Activated CD4-positive, alpha-beta T cell treated with anti-CD3 and anti-CD28 coated beads for 36 hours (primary cell): ENCODE measurements at regions not wholly inside any gene's neighbourhood (a gene's known extent, or its start where the extent isn't known, plus 50 kb on each side); places are given as distances from the start of the nearest gene placed in this dataset.

Source experiments
- ATAC-seq: fragments of 200-7000 bp; cut with Tn5 transposase; one replicate; pipeline ENCODE4 v1.10.0; 2021; ENCODE audit warnings: mild to moderate bottlenecking, moderate library complexity
- CTCF ChIA-PET: fragments of 350-600 bp; sonication (Branson Sonifier 250); formaldehyde crosslinking; loops from one replicate; lab custom pipeline; 2021; ENCODE audit warnings: antibody characterized with exemption; lab: Charles Lee
- POLR2A ChIA-PET: fragments of 350-600 bp; sonication (Branson Sonifier 250); formaldehyde crosslinking; loops from one replicate; lab custom pipeline; 2021; ENCODE audit warnings: antibody characterized with exemption, inconsistent platforms; lab: Charles Lee
- DNase-seq: peaks from one replicate; pipeline ENCODE4 v3.0.0-alpha.2; 2020
- H3K27ac Mint-ChIP-seq: one replicate; pipeline ENCODE4 v1.8.0; 2021; ENCODE audit warnings: mixed read lengths
- H3K27me3 Mint-ChIP-seq: one replicate; pipeline ENCODE4 v1.8.0; 2021; ENCODE audit warnings: mixed read lengths
- H3K36me3 Mint-ChIP-seq: one replicate; pipeline ENCODE4 v1.8.0; 2021; ENCODE audit warnings: low read depth, mixed read lengths
- H3K4me1 Mint-ChIP-seq: one replicate; pipeline ENCODE4 v1.8.0; 2021; ENCODE audit warnings: mixed read lengths
- H3K4me3 Mint-ChIP-seq: one replicate; pipeline ENCODE4 v1.8.0; 2021; ENCODE audit warnings: mild to moderate bottlenecking, moderate library complexity, mixed read lengths
- H3K9me3 Mint-ChIP-seq: one replicate; pipeline ENCODE4 v1.8.0; 2021; ENCODE audit warnings: low read depth, mixed read lengths
- intact Hi-C, 2 experiments: fragments of 100-400 bp; cut with DNase I in 1 of 2; cut with micrococcal nuclease in 1 of 2; formaldehyde crosslinking; loops; one replicate each; pipeline versions ENCODE4 v1.14.2 to v1.15.1; 2022 to 2024; cut with DNase I, micrococcal nuclease

DNA sequence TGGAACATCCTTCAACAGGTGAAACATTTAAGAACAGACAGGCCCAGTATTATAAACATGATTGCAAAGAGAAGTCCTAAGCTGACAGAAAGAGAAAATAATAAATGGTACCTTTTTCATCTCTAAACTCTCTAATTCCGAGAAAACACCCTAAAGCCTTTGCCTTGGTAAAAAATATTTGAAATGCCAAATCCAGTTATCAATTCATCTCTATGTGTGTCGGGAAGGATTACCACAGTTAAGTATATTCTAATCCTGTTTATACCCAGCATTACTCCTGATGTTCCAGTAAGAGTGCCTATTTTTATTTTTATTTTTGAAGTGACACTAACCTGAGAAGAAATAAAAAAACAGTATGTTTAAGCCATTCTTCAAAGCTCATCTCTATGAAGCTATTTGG is 219.3 kb upstream of the NANOGP8 start:
- no peak for DNase-seq
- no peaks in the 10 kb centered on the region for H3K4me1 Mint-ChIP-seq
- H3K9me3 Mint-ChIP-seq = no peaks in the 10 kb centered on the region
- POLR2A ChIA-PET = no interaction called here
- ATAC-seq = no peak
- no peaks in the 10 kb centered on the region for H3K27me3 Mint-ChIP-seq
- CTCF ChIA-PET = no interaction called here
- intact Hi-C loops = no loop called here
- no peak overlapping the region for H3K4me3 Mint-ChIP-seq
- no peaks in the 10 kb centered on the region for H3K36me3 Mint-ChIP-seq
- H3K27ac Mint-ChIP-seq = no peak overlapping the region

DNA sequence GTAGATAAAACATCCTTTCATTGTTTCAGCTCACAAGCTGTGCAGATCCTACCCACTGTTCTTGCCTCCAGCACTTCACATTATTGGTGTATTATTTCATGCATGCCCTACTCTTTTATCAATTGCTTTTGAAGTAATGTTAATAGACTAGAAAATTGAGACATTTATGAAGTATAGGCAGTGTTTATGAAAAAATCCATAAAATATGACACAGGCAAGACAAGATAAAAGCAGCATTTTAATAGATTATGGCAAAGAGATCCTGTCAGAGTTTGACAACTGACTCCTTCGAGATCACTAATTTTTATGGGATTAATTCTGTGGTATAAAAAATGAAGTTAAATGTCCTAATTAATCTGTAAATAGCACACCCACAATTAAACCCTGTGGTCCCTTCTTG is 217.2 kb upstream of the NANOGP8 start:
- ATAC-seq (no peak), DNase-seq (no peak)
- Mint-ChIP-seq H3K27me3 (no peaks in the 10 kb centered on the region), H3K27ac (no peak overlapping the region), H3K36me3 (no peaks in the 10 kb centered on the region), H3K9me3 (no peaks in the 10 kb centered on the region), H3K4me1 (no peaks in the 10 kb centered on the region), H3K4me3 (no peak overlapping the region)
- POLR2A ChIA-PET = no interaction called here
- CTCF ChIA-PET = no interaction called here
- intact Hi-C loops = no loop called here

DNA sequence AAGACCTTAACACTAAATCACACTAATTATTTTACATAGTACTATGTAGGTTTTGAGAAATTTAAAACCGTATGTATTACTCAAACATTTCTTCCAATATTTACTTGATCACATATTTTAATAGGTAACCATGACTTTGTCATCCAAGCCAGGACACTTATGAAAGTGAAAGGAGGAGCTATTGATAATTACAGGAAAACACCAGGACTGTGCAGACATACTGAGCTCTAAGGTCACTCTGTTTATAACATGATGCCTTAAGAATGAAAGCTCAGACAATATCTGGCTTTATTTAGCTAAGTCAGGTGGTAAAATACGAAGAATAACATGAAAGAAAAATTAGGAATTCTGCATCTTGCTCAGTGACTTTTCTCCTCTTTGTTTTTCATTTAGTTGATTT is 216.0 kb upstream of the NANOGP8 start:
- POLR2A ChIA-PET = no interaction called here

DNA sequence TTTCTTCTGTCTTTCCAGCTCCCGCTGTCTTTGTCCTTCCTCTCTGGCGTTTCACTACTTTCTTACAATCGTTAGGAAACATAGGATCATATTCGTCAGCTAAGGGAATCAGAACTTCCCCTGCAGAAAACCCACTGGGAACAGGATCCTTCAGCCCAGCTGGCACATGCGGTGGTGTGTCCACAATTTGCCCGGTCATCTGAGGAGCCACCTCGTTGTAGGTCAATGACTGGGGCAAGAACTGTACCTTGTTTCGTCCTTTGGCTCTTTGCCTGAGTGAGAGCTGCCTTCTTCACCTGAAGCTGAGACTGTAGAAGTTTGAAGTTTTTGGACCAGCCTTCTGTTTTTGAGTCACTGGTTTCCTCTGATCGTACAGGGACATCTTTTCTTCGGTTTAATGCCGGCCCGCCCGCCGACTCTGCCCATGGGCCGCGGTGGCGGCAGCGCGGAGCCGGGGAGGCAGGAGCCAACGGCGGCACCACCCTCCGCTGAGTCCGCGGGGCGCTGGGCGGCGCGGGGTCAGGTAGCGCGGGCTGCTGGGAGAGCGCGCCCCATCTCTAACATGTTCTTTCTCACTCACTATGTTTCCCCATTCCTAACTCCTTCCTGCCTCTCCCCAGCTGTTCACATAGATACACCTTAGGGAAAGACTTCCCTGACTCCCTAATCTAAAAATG is 214.1 kb upstream of the NANOGP8 start:
- intact Hi-C loops = no loop called here
- Mint-ChIP-seq H3K36me3 (no peaks in the 10 kb centered on the region), H3K27ac (no peak overlapping the region), H3K9me3 (no peaks in the 10 kb centered on the region), H3K27me3 (no peaks in the 10 kb centered on the region), H3K4me3 (no peak overlapping the region), H3K4me1 (no peaks in the 10 kb centered on the region)
- no peak for DNase-seq
- ATAC-seq = no peak
- ChIA-PET CTCF (interaction anchor here (1.0 to 1.2 kb wide), 2 partner anchors 10 to 221 kb away, joined by 3 to 4 read pairs; no protein-coding TSS in a partner anchor), POLR2A (no interaction called here)

More for the DNA sequence above, 216.0 kb upstream of the NANOGP8 start:
- no peaks in the 10 kb centered on the region for H3K36me3 Mint-ChIP-seq
- no peaks in the 10 kb centered on the region for H3K27me3 Mint-ChIP-seq
- no peaks in the 10 kb centered on the region for H3K9me3 Mint-ChIP-seq
- H3K27ac Mint-ChIP-seq = no peak overlapping the region
- ATAC-seq (no peak), DNase-seq (no peak)
- intact Hi-C loops = no loop called here
- H3K4me1 Mint-ChIP-seq = no peaks in the 10 kb centered on the region
- H3K4me3 Mint-ChIP-seq = no peak overlapping the region
- CTCF ChIA-PET = no interaction called here

DNA sequence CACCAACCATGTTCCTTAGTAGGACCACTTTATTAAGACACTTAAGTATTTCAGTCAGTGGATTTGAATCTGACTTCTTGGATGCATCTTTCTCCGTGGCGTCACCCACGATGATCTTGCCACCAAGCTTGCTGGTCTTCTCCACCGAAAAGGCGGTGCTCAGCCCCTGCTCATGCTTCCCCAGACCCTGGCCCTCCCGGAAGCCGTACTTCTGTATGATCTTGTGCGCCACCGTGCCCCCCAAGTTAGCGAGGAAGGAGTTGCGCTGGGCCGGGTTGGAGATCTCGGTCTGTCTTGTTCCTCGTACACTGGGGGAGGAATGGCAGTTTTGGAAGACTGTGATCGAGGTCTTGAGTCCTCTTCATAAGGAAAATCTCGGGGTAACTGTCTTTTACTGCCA is 213.4 kb upstream of the NANOGP8 start:
- ATAC-seq = no peak
- Mint-ChIP-seq H3K4me1 (no peaks in the 10 kb centered on the region), H3K36me3 (no peaks in the 10 kb centered on the region)

DNA sequence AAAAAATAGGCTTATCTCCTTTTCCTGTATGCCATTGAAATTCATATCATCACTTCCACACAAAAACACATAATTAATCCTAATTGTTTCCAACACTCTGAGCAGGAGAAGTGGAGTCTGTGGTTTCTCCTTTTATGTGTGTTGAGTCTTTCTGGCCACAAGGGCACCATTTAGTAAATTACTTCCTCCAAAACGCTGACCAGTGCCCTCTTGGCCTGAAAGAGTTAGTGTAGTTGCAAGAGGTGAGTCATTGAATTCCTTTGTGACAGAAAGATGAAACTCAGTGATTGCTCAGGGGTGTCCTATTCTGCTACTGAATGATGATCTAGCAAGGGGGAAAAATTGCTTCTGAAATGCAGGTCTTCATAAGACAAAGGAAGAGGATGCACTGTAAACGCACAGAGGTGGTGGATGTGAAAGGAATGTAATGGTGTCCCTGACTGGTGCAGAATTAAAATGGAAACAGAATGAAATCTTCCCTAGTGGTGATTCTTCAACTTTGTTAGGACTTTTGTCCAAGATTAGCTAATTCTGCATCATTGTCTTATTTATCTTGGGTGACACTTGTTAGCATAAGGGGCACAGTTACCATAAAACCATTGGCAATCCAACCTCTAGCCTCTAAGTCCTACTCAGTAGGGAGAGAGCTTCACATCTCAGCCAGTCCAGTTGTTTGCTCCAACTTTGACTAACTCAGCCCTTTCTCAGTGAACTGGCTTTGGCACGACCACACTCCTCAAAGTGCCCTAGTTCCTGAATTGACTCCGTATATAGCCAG is 208.4 kb upstream of the NANOGP8 start:
- CTCF ChIA-PET = no interaction called here
- ATAC-seq = no peak
- Mint-ChIP-seq H3K4me1 (no peaks in the 10 kb centered on the region), H3K36me3 (no peaks in the 10 kb centered on the region), H3K27ac (no peak overlapping the region), H3K9me3 (no peaks in the 10 kb centered on the region), H3K27me3 (no peaks in the 10 kb centered on the region), H3K4me3 (no peak overlapping the region)
- no peak for DNase-seq
- intact Hi-C loops = no loop called here
- POLR2A ChIA-PET = no interaction called here

More for the DNA sequence above, 213.4 kb upstream of the NANOGP8 start:
- H3K9me3 Mint-ChIP-seq = no peaks in the 10 kb centered on the region
- intact Hi-C loops = no loop called here
- no peak overlapping the region for H3K4me3 Mint-ChIP-seq
- DNase-seq = no peak
- POLR2A ChIA-PET = no interaction called here
- no peaks in the 10 kb centered on the region for H3K27me3 Mint-ChIP-seq
- CTCF ChIA-PET = no interaction called here
- no peak overlapping the region for H3K27ac Mint-ChIP-seq

DNA sequence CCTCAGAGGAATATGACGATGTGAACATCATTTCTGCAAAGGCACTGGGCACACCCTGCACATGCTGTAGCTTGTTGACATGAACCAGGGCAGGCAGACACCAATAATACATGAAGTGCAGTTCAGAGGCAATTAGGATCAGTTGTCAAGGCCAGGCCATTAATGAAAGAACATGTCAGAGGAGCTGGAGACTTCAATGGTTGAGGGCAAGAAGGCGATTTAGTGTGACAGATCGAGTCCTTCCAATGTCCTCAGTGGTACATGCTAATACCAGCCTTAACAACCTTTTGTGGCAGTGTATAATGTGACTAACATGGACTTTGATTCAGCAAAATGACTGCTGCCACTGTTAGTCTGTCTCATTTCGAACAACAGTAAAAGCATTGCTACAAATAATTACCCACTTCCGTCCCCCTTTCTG is 205.2 kb upstream of the NANOGP8 start:
- POLR2A ChIA-PET = no interaction called here

DNA sequence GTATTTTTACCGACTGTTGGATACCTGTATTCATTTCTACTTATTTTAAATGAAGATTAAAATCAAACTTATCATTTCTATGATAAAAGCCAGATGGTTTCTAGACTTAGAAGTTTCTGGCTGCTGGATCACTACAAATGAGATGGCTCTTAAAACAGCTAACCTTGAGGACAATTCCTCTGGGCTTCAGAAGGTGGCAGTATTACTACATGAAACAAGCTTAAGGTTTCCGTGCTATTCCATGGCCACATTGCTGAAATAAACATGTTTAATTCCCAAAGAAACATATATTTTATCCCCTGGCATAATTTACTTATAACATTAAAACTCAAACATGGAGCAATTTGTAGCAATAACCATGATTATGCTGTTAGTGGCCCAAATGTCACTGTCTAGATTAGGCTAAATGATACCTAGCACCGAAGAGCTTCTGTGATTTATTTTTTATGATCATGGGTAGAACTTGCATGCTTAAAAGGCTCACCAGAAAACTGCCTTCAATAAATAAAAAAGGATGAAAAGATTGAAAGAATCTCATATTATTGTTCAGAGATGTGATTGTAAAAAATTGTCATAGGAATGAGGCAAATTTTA is 204.0 kb upstream of the NANOGP8 start:
- Mint-ChIP-seq H3K27me3 (no peaks in the 10 kb centered on the region), H3K4me1 (no peaks in the 10 kb centered on the region), H3K4me3 (no peak overlapping the region), H3K27ac (no peak overlapping the region), H3K36me3 (no peaks in the 10 kb centered on the region), H3K9me3 (no peaks in the 10 kb centered on the region)
- DNase-seq (no peak), ATAC-seq (no peak)
- ChIA-PET CTCF (interaction anchor here (0.8 to 3.3 kb wide), 9 partner anchors 11 to 685 kb away, joined by 3 to 64 read pairs (median 3); no protein-coding TSS in a partner anchor), POLR2A (no interaction called here)
- intact Hi-C loops = loop anchor here (1.0 to 2.0 kb wide), 2 partner anchors 155 to 156 kb away; no protein-coding TSS in a partner anchor

More for the DNA sequence above, 205.2 kb upstream of the NANOGP8 start:
- Mint-ChIP-seq H3K27me3 (no peaks in the 10 kb centered on the region), H3K36me3 (no peaks in the 10 kb centered on the region), H3K4me3 (no peak overlapping the region), H3K27ac (no peak overlapping the region), H3K4me1 (no peaks in the 10 kb centered on the region), H3K9me3 (no peaks in the 10 kb centered on the region)
- DNase-seq (no peak), ATAC-seq (no peak)
- intact Hi-C loops = no loop called here
- CTCF ChIA-PET = interaction anchor here (1.3 to 3.3 kb wide), 3 partner anchors 25 to 211 kb away, joined by 3 to 64 read pairs (median 4); no protein-coding TSS in a partner anchor

DNA sequence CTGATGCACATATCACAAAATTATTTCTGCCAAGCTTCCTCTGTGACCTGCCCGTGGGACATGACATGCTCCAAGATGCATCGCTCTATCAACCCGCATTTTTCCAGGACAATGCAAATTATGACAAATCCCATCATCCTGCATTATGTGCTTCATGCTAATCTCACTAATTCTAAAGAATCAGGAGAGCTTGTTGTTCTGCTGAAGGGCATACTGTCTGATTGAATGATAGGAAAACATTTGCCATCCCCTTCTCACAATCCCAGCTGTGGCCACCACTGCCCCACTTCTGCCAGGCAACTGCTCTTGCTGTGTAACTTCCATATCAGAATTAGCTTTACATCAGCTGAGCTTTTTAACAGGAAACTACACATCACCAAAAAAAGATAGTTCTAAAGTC is 203.5 kb upstream of the NANOGP8 start:
- H3K9me3 Mint-ChIP-seq = no peaks in the 10 kb centered on the region
- no peak overlapping the region for H3K27ac Mint-ChIP-seq
- ATAC-seq (no peak), DNase-seq (no peak)
- H3K4me3 Mint-ChIP-seq = no peak overlapping the region
- no peaks in the 10 kb centered on the region for H3K36me3 Mint-ChIP-seq
- no peaks in the 10 kb centered on the region for H3K27me3 Mint-ChIP-seq
- POLR2A ChIA-PET = no interaction called here
- CTCF ChIA-PET = interaction anchor here (0.8 to 3.3 kb wide), 8 partner anchors 11 to 685 kb away, joined by 3 to 64 read pairs (median 4); no protein-coding TSS in a partner anchor
- intact Hi-C loops = loop anchor here in 1 of 2 experiments (2.0 kb wide), 1 partner anchor 156 kb away; no protein-coding TSS in a partner anchor
- H3K4me1 Mint-ChIP-seq = no peaks in the 10 kb centered on the region

DNA sequence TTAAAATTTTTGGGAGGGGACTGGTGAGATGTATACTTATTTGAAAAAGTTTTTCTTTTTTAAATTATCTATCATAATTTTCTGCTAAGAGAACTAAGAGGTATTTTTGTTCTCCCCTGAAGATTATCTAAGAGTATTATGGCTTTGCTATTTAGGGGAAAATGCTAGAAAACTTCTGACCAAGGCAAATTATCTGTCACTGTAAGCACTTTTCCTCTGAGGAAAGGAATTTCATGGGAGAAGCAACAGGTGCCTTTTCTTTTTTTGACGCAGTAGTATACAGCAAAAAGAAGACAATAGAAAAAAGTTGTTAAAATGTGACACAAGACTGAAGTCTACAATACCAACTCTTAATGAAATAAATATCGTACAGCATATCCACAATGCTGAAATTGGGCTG is 201.6 kb upstream of the NANOGP8 start:
- DNase-seq (no peak), ATAC-seq (no peak)
- intact Hi-C loops = no loop called here
- Mint-ChIP-seq H3K4me1 (no peaks in the 10 kb centered on the region), H3K4me3 (no peak overlapping the region), H3K27ac (no peak overlapping the region), H3K27me3 (no peaks in the 10 kb centered on the region), H3K9me3 (no peaks in the 10 kb centered on the region), H3K36me3 (no peaks in the 10 kb centered on the region)
- ChIA-PET CTCF (interaction anchor here (0.8 kb wide), 1 partner anchor 158 kb away, joined by 3 read pairs; no protein-coding TSS in a partner anchor), POLR2A (no interaction called here)

DNA sequence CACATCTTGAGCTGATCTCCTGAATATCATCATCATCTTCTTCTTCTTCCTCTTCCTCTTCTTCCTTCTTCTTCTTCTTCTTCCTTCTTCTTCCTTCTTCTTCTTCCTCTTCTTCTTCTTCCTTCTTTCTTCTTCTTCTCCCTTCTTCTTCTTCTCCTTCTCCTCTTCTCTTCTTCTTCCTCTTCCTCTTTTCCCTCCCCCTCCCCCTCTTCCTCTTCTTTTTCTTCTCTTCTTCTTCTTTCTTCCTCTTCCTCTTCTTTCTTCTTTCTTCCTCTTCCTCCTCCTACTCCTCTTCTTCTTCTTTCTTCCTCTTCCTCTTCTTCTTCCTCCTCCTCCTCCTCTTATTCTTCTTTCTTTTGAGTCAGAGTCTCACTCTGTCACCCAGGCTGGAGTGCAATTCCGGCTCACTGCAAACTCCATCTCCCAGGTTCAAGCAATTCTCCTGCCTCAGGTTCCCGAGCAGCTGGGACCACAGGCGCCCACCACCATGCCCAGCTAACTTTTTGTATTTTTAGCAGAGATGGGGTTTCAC is 197.9 kb upstream of the NANOGP8 start:
- no peaks in the 10 kb centered on the region for H3K4me1 Mint-ChIP-seq
- intact Hi-C loops = no loop called here
- DNase-seq = no peak
- H3K27me3 Mint-ChIP-seq = no peaks in the 10 kb centered on the region
- no peak overlapping the region for H3K27ac Mint-ChIP-seq
- no peaks in the 10 kb centered on the region for H3K36me3 Mint-ChIP-seq
- ATAC-seq = no peak
- H3K4me3 Mint-ChIP-seq = no peak overlapping the region
- ChIA-PET CTCF (interaction anchor here (1.1 kb wide), 1 partner anchor 9 kb away, joined by 3 read pairs; no protein-coding TSS in a partner anchor), POLR2A (no interaction called here)
- peaks cover 6% of the 10 kb centered on the region for H3K9me3 Mint-ChIP-seq
